Bronchial epithelial cell (primary cell): ENCODE measurements at regions not wholly inside any gene's neighbourhood (a gene's known extent, or its start where the extent isn't known, plus 50 kb on each side); places are given as distances from the start of the nearest gene placed in this dataset.

Experiments
- DNase-seq: peaks from one replicate; pipeline ENCODE4 v3.0.0-alpha.2; 2010; ENCODE audit warnings: low read depth
- FAIRE-seq: peaks from 2 replicates; lab custom pipeline; 2011; peaks lifted over from hg19 to GRCh38; lab: Jason Lieb, UNC
- H3K27me3 ChIP-seq: 2 replicates; pipeline ENCODE4 v1.5.1; 2011; ENCODE audit warnings: low read length; ENCODE audit not compliant: control insufficient read depth, insufficient read depth
- H3K36me3 ChIP-seq: 2 replicates; pipeline ENCODE4 v1.5.1; 2011; ENCODE audit warnings: low read length; ENCODE audit not compliant: control insufficient read depth, insufficient read depth
- H3K4me3 ChIP-seq: 2 replicates; pipeline ENCODE4 v1.5.1; 2011; ENCODE audit warnings: mild to moderate bottlenecking, low read depth, low read length, control low read depth
- CTCF ChIP-seq: IDR thresholded peaks from 2 replicates; pipeline ENCODE4 v1.5.1; 2011; ENCODE audit warnings: mild to moderate bottlenecking, moderate library complexity, low read length, control low read depth, inconsistent platforms; ENCODE audit not compliant: insufficient read depth, severe bottlenecking

GRCh38 chr13:80988391-80989151 lies 647.6 kb upstream of the SPRY2 start:
- FAIRE-seq = no peak
- no peaks in the 10 kb centered on the region for H3K36me3 ChIP-seq
- no peak for TF ChIP-seq CTCF

GRCh38 chr13:80979035-80979641 lies 638.2 kb upstream of the SPRY2 start:
- DNase-seq (peak; percentile 72), FAIRE-seq (no peak)
- peak; percentile 78 for TF ChIP-seq CTCF
- H3K36me3 ChIP-seq = no peaks in the 10 kb centered on the region
- H3K4me3 ChIP-seq = no peak overlapping the region
- H3K27me3 ChIP-seq = no peaks in the 10 kb centered on the region

More at GRCh38 chr13:80988391-80989151, 647.6 kb upstream of the SPRY2 start:
- no peak overlapping the region for H3K4me3 ChIP-seq
- no peak for DNase-seq
- no peaks in the 10 kb centered on the region for H3K27me3 ChIP-seq

- H3K36me3 ChIP-seq = no peaks in the 10 kb centered on the region
- H3K27me3 ChIP-seq = no peaks in the 10 kb centered on the region
- no peak for TF ChIP-seq CTCF
- H3K4me3 ChIP-seq = no peak overlapping the region
- FAIRE-seq = no peak
- peak; percentile 29 for DNase-seq
Observed at GRCh38 chr13:80977168-80977567, 636.2 kb upstream of the SPRY2 start.

GRCh38 chr13:80975903-80976302 lies 635.0 kb upstream of the SPRY2 start:
- no peaks in the 10 kb centered on the region for H3K36me3 ChIP-seq
- no peak for TF ChIP-seq CTCF
- H3K27me3 ChIP-seq = no peaks in the 10 kb centered on the region
- FAIRE-seq = no peak
- DNase-seq = no peak
- no peak overlapping the region for H3K4me3 ChIP-seq

- no peak for TF ChIP-seq CTCF
- Histone ChIP-seq H3K4me3 (no peak overlapping the region), H3K27me3 (no peaks in the 10 kb centered on the region), H3K36me3 (no peaks in the 10 kb centered on the region)
- DNase-seq (peak; percentile 49), FAIRE-seq (no peak)
Observed at GRCh38 chr13:80973721-80974120, 632.8 kb upstream of the SPRY2 start.
